ENCODE measurements at regions not wholly inside any gene's neighbourhood (a gene's known extent, or its start where the extent isn't known, plus 50 kb on each side); places are given as distances from the start of the nearest gene placed in this dataset.

DNA sequence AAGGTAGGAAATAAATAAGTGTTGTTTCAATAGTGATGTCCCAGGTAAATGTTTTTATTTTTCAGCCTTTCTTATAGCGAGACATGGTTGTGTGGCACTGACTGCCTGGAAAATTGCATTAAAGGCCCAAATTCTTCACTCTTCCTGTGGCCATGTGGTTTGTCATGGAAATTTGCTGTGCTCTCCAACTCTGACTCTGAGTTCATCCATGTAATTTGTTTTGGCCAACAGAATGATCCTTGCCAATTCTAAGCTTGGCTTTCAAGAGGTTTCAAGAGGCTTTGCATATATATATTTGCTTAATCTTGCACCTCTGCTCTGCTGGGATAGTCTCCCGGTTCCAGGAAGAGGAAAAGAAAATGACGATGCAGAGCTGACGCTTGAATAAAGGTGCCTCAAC lies 107.5 kb upstream of the ARHGEF26 start:
- Histone ChIP-seq H3K4me3 (ENCODE audit: control extremely low read depth in 1 of 5, extremely low read depth in 1 of 5, insufficient read depth in 1 of 5, low read depth in 2 of 5, low read length in 4 of 5) (no peak overlapping the region), H3K9ac (ENCODE audit: low read length) (no peak overlapping the region), H3K4me2 (replicated peaks; ENCODE audit: low read depth, low read length, poor library complexity, severe bottlenecking) (no peak overlapping the region), H3K9me3 (ENCODE audit: control extremely low read depth in 1 of 3, control insufficient read depth in 2 of 3, insufficient read depth in 1 of 3, low read length in 2 of 3) (no peaks in the 10 kb centered on the region), H3K79me2 (ENCODE audit: control insufficient read depth, insufficient read depth, low read length) (no peaks in the 10 kb centered on the region), H3K4me1 (ENCODE audit: control insufficient read depth in 2 of 2, insufficient read depth in 2 of 2, low read length in 2 of 2) (no peaks in the 10 kb centered on the region), H3K27me3 (replicated peaks in 1 of 4; ENCODE audit: control extremely low read depth in 1 of 4, control insufficient read depth in 3 of 4, insufficient read depth in 4 of 4, low read length in 3 of 4) (no peaks in the 10 kb centered on the region), H2AFZ (ENCODE audit: insufficient read depth, low read depth, low read length, poor library complexity, severe bottlenecking) (no peak overlapping the region), H3K27ac (ENCODE audit: low read length in 2 of 2) (no peak overlapping the region), H3K36me3 (replicated peaks in 1 of 2; ENCODE audit: control extremely low read depth in 1 of 2, control insufficient read depth in 1 of 2, extremely low read depth in 1 of 2, insufficient read depth in 2 of 2, low read length in 1 of 2) (no peaks in the 10 kb centered on the region), H4K20me1 (ENCODE audit: control insufficient read depth, insufficient read depth, low read length, poor library complexity, severe bottlenecking) (no peaks in the 10 kb centered on the region)
- ChIA-PET CTCF (no interaction called here), POLR2A (no interaction called here)
- TF ChIP-seq EZH2 (IDR thresholded peaks at IDR 0.05; ENCODE audit: borderline replicate concordance, insufficient read depth, low read depth, low read length, poor library complexity, severe bottlenecking) (no peak), CTCF (IDR thresholded peaks at IDR 0.05) (no peak)
- Mint-ChIP-seq H3K27ac (no peak overlapping the region), H3K4me1 (no peaks in the 10 kb centered on the region), H3K27me3 (no peaks in the 10 kb centered on the region), H3K4me3 (no peak overlapping the region), H3K9me3 (ENCODE audit: insufficient read depth) (no peaks in the 10 kb centered on the region)
- WGBS (ENCODE audit: insufficient coverage), result 100% methylated on average over 1 of the region's 4 CpGs
- DNase-seq (no peak), ATAC-seq (ENCODE audit: low read depth) (no peak)
- intact Hi-C loops (cut with micrococcal nuclease), result no loop called here

- Mint-ChIP-seq H3K4me1 (no peaks in the 10 kb centered on the region), H3K27ac (no peak overlapping the region), H3K27me3 (no peaks in the 10 kb centered on the region), H3K4me3 (no peak overlapping the region), H3K9me3 (ENCODE audit: insufficient read depth) (no peaks in the 10 kb centered on the region)
- ATAC-seq (ENCODE audit: low read depth) (no peak), DNase-seq (no peak)
- Histone ChIP-seq H4K20me1 (ENCODE audit: control insufficient read depth, insufficient read depth, low read length, poor library complexity, severe bottlenecking) (no peaks in the 10 kb centered on the region), H3K4me2 (replicated peaks; ENCODE audit: low read depth, low read length, poor library complexity, severe bottlenecking) (no peak overlapping the region), H3K4me3 (ENCODE audit: control extremely low read depth in 1 of 5, extremely low read depth in 1 of 5, insufficient read depth in 1 of 5, low read depth in 2 of 5, low read length in 4 of 5) (no peak overlapping the region), H3K36me3 (replicated peaks in 1 of 2; ENCODE audit: control extremely low read depth in 1 of 2, control insufficient read depth in 1 of 2, extremely low read depth in 1 of 2, insufficient read depth in 2 of 2, low read length in 1 of 2) (no peaks in the 10 kb centered on the region), H3K9ac (ENCODE audit: low read length) (no peak overlapping the region), H3K27me3 (replicated peaks in 1 of 4; ENCODE audit: control extremely low read depth in 1 of 4, control insufficient read depth in 3 of 4, insufficient read depth in 4 of 4, low read length in 3 of 4) (no peaks in the 10 kb centered on the region), H3K9me3 (ENCODE audit: control extremely low read depth in 1 of 3, control insufficient read depth in 2 of 3, insufficient read depth in 1 of 3, low read length in 2 of 3) (no peaks in the 10 kb centered on the region), H3K27ac (ENCODE audit: low read length in 2 of 2) (no peak overlapping the region), H3K79me2 (ENCODE audit: control insufficient read depth, insufficient read depth, low read length) (no peaks in the 10 kb centered on the region), H2AFZ (ENCODE audit: insufficient read depth, low read depth, low read length, poor library complexity, severe bottlenecking) (no peak overlapping the region), H3K4me1 (ENCODE audit: control insufficient read depth in 2 of 2, insufficient read depth in 2 of 2, low read length in 2 of 2) (no peaks in the 10 kb centered on the region)
- no peak for TF ChIP-seq EZH2 (IDR thresholded peaks at IDR 0.05; ENCODE audit: borderline replicate concordance, insufficient read depth, low read depth, low read length, poor library complexity, severe bottlenecking)
- TF ChIP-seq CTCF (IDR thresholded peaks at IDR 0.05), result no peak
- intact Hi-C loops (cut with micrococcal nuclease), result loop anchor here (5.0 kb wide), 2 partner anchors 973 to 988 kb away; no protein-coding TSS in a partner anchor
- CTCF ChIA-PET, result no interaction called here
- no CpG with 5 or more reads among the region's 4 CpGs for WGBS (ENCODE audit: insufficient coverage)
- POLR2A ChIA-PET, result no interaction called here
These were observed 105.9 kb upstream of the ARHGEF26 start for GRCh38 chr3:154015307-154015706.
